ENCODE measurements at regions not wholly inside any gene's neighbourhood (a gene's known extent, or its start where the extent isn't known, plus 50 kb on each side); places are given as distances from the start of the nearest gene placed in this dataset.

DNA sequence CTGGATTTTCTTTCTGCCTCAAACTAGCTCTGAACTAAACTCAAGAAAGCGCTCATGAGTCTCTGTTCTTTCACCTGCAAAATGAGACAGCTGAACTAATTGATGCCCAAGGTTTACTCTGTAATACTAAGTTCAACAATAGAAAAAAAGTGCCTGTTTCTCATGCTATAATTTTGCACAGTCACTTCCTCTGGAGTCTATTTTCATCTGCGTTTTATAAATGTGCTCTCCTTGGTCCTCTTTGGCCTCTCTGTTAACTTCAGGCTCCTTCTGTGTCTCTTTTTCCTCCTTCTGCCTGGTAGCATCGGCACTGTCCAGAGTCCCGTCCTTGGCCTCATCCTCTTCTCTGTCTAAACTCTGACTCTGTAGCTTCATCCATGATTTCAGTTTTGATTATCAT lies 311.9 kb upstream of the TLE4 start:
- H4K20me1 ChIP-seq (ENCODE audit: insufficient read depth, low read length): no peaks in the 10 kb centered on the region
- H3K79me2 ChIP-seq (ENCODE audit: insufficient read depth, low read length): no peaks in the 10 kb centered on the region
- H3K9ac ChIP-seq (ENCODE audit: low read length): no peak overlapping the region
- H3K4me3 ChIP-seq (ENCODE audit: insufficient read depth, low read depth, low read length): no peak overlapping the region
- FAIRE-seq: no peak
- Mint-ChIP-seq H3K9me3 (ENCODE audit: unreplicated experiment) (peaks cover 8% of the 10 kb centered on the region), H3K4me3 (ENCODE audit: unreplicated experiment) (no peak overlapping the region), H3K27ac (ENCODE audit: unreplicated experiment) (no peak overlapping the region), H3K27me3 (ENCODE audit: low read depth, unreplicated experiment) (peaks cover 14% of the 10 kb centered on the region), H3K36me3 (ENCODE audit: low read depth, unreplicated experiment) (no peaks in the 10 kb centered on the region), H3K4me1 (ENCODE audit: low read depth, unreplicated experiment) (peaks cover 10% of the 10 kb centered on the region)
- H3K27ac ChIP-seq (ENCODE audit: low read depth, low read length): no peak overlapping the region
- no peak for DNase-seq (ENCODE audit: low read depth)
- no peaks in the 10 kb centered on the region for H3K27me3 ChIP-seq (ENCODE audit: insufficient read depth, low read length)
- TF ChIP-seq, protein P1, sequence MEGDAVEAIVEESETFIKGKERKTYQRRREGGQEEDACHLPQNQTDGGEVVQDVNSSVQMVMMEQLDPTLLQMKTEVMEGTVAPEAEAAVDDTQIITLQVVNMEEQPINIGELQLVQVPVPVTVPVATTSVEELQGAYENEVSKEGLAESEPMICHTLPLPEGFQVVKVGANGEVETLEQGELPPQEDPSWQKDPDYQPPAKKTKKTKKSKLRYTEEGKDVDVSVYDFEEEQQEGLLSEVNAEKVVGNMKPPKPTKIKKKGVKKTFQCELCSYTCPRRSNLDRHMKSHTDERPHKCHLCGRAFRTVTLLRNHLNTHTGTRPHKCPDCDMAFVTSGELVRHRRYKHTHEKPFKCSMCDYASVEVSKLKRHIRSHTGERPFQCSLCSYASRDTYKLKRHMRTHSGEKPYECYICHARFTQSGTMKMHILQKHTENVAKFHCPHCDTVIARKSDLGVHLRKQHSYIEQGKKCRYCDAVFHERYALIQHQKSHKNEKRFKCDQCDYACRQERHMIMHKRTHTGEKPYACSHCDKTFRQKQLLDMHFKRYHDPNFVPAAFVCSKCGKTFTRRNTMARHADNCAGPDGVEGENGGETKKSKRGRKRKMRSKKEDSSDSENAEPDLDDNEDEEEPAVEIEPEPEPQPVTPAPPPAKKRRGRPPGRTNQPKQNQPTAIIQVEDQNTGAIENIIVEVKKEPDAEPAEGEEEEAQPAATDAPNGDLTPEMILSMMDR (IDR thresholded peaks at IDR 0.05; ENCODE audit: insufficient read depth, low read depth, low read length): no peak
- TF ChIP-seq EZH2 (IDR thresholded peaks at IDR 0.05; ENCODE audit: insufficient read depth, low read length): no peak
- no peaks in the 10 kb centered on the region for H3K9me3 ChIP-seq (ENCODE audit: insufficient read depth, low read depth, low read length)
- no peak overlapping the region for H2AFZ ChIP-seq (ENCODE audit: low read depth, low read length)
- H3K4me2 ChIP-seq (ENCODE audit: low read length): no peak overlapping the region
- no peaks in the 10 kb centered on the region for H3K36me3 ChIP-seq (ENCODE audit: insufficient read depth, low read length)
- peaks cover 19% of the 10 kb centered on the region for H3K4me1 ChIP-seq (ENCODE audit: insufficient read depth, low read length)

DNA sequence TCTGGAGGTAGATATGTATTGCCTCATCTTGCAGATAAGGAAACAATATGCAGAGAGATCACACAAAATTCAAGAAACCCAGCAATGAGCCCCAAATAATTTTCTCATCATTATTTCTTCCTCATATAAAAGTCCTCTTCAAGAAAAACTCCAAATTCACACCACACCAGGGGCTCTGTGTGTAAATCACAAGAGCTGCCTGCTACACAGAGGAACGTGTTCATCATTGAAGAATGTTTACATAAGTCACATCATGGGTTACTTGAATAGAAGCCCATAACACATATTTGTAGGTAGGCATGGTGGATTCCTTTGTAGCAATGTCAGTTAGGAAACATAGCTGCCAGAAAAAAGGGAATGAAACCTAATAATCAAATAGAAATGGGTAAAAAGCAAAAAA lies 308.1 kb upstream of the TLE4 start:
- no peaks in the 10 kb centered on the region for H3K4me1 ChIP-seq (ENCODE audit: insufficient read depth, low read length)
- no peak overlapping the region for H3K9ac ChIP-seq (ENCODE audit: low read length)
- FAIRE-seq: no peak
- H3K27ac ChIP-seq (ENCODE audit: low read depth, low read length): no peak overlapping the region
- Mint-ChIP-seq H3K27ac (ENCODE audit: unreplicated experiment) (no peak overlapping the region), H3K9me3 (ENCODE audit: unreplicated experiment) (peaks cover 8% of the 10 kb centered on the region), H3K27me3 (ENCODE audit: low read depth, unreplicated experiment) (peaks cover 14% of the 10 kb centered on the region), H3K4me1 (ENCODE audit: low read depth, unreplicated experiment) (peaks cover 15% of the 10 kb centered on the region), H3K4me3 (ENCODE audit: unreplicated experiment) (no peak overlapping the region), H3K36me3 (ENCODE audit: low read depth, unreplicated experiment) (no peaks in the 10 kb centered on the region)
- H3K36me3 ChIP-seq (ENCODE audit: insufficient read depth, low read length): no peaks in the 10 kb centered on the region
- H4K20me1 ChIP-seq (ENCODE audit: insufficient read depth, low read length): no peaks in the 10 kb centered on the region
- H3K4me3 ChIP-seq (ENCODE audit: insufficient read depth, low read depth, low read length): no peak overlapping the region
- H3K27me3 ChIP-seq (ENCODE audit: insufficient read depth, low read length): no peaks in the 10 kb centered on the region
- H2AFZ ChIP-seq (ENCODE audit: low read depth, low read length): no peak overlapping the region
- DNase-seq (ENCODE audit: low read depth): peak; percentile 63
- H3K9me3 ChIP-seq (ENCODE audit: insufficient read depth, low read depth, low read length): no peaks in the 10 kb centered on the region
- no peak overlapping the region for H3K4me2 ChIP-seq (ENCODE audit: low read length)
- no peak for TF ChIP-seq EZH2 (IDR thresholded peaks at IDR 0.05; ENCODE audit: insufficient read depth, low read length)
- TF ChIP-seq, protein P1 (IDR thresholded peaks at IDR 0.05; ENCODE audit: insufficient read depth, low read depth, low read length): no peak
- H3K79me2 ChIP-seq (ENCODE audit: insufficient read depth, low read length): no peaks in the 10 kb centered on the region

DNA sequence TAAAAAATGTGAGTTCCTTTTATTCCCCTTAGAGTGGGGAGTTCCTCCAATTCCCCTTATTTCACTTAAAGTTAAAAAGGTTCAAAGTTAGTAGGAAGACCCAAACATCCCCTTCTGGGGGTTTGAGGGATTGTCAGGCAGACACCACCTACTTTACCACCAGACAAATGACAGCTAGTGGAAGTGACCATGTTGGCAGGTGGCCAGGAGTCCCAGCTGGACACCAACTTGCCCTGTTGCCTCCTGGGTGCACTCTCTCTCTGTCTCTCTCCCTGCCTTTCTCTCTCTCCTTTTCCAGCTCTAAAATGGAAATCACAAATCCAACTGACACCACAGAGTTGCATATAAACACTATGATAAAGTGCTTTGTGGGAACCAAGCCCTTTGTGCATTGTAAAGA lies 307.7 kb upstream of the TLE4 start:
- Histone ChIP-seq H3K36me3 (ENCODE audit: insufficient read depth, low read length) (no peaks in the 10 kb centered on the region), H3K27ac (ENCODE audit: low read depth, low read length) (no peak overlapping the region), H2AFZ (ENCODE audit: low read depth, low read length) (no peak overlapping the region), H3K4me3 (ENCODE audit: insufficient read depth, low read depth, low read length) (no peak overlapping the region), H3K9ac (ENCODE audit: low read length) (no peak overlapping the region), H3K4me1 (ENCODE audit: insufficient read depth, low read length) (no peaks in the 10 kb centered on the region), H3K79me2 (ENCODE audit: insufficient read depth, low read length) (no peaks in the 10 kb centered on the region), H3K9me3 (ENCODE audit: insufficient read depth, low read depth, low read length) (no peaks in the 10 kb centered on the region), H3K4me2 (ENCODE audit: low read length) (no peak overlapping the region), H3K27me3 (ENCODE audit: insufficient read depth, low read length) (no peaks in the 10 kb centered on the region), H4K20me1 (ENCODE audit: insufficient read depth, low read length) (no peaks in the 10 kb centered on the region)
- Mint-ChIP-seq H3K27ac (ENCODE audit: unreplicated experiment) (no peak overlapping the region), H3K36me3 (ENCODE audit: low read depth, unreplicated experiment) (no peaks in the 10 kb centered on the region), H3K27me3 (ENCODE audit: low read depth, unreplicated experiment) (peaks cover 11% of the 10 kb centered on the region), H3K4me1 (ENCODE audit: low read depth, unreplicated experiment) (peaks cover 15% of the 10 kb centered on the region), H3K9me3 (ENCODE audit: unreplicated experiment) (peaks cover 8% of the 10 kb centered on the region), H3K4me3 (ENCODE audit: unreplicated experiment) (no peak overlapping the region)
- TF ChIP-seq, protein P1 (IDR thresholded peaks at IDR 0.05; ENCODE audit: insufficient read depth, low read depth, low read length): no peak
- no peak for TF ChIP-seq EZH2 (IDR thresholded peaks at IDR 0.05; ENCODE audit: insufficient read depth, low read length)
- DNase-seq (ENCODE audit: low read depth) (no peak), FAIRE-seq (no peak)

All from astrocyte (in vitro differentiated cells and primary cell).